NOMO-1 (cell line): ENCODE measurements at regions not wholly inside any gene's neighbourhood (a gene's known extent, or its start where the extent isn't known, plus 50 kb on each side); places are given as distances from the start of the nearest gene placed in this dataset.
"Not testable (repeated sequence)": the region's sequence is repeated elsewhere in the genome, so short reads cannot be mapped to it uniquely, and the experiment has no call there.

Experiments used
- DNase-seq, 2 experiments: peaks; one replicate each; lab custom pipeline; 2025; ENCODE audit not compliant: unreplicated experiment in 2 of 2; lab: John Stamatoyannopoulos, UW

GRCh38 chr14:38721822-38722431 lies 381.1 kb downstream of the SEC23A start:
- peak; percentile 10 to 58 for DNase-seq

GRCh38 chr14:38718519-38718918 lies 384.5 kb downstream of the SEC23A start:
- DNase-seq, result no peak

GRCh38 chr14:38716926-38717325 lies 386.1 kb downstream of the SEC23A start:
- no peak for DNase-seq

- DNase-seq, result peak in 1 of 2 experiments; percentile 24
These were observed 392.2 kb downstream of the SEC23A start for GRCh38 chr14:38710881-38711280.

- DNase-seq, result no peak
These were observed 392.8 kb downstream of the SEC23A start for GRCh38 chr14:38710196-38710595.

GRCh38 chr14:38705220-38705619 lies 397.8 kb downstream of the SEC23A start:
- DNase-seq, result no peak

- DNase-seq, result no peak
These were observed 398.8 kb downstream of the SEC23A start for GRCh38 chr14:38704220-38704619.

- no peak for DNase-seq
These were observed 406.1 kb downstream of the SEC23A start for GRCh38 chr14:38696925-38697324.

- no peak for DNase-seq
These were observed 409.6 kb downstream of the SEC23A start for GRCh38 chr14:38693423-38693822.

GRCh38 chr14:38669027-38669426 lies 413.1 kb upstream of the CLEC14A start:
- no peak for DNase-seq

- DNase-seq, result no peak
These were observed 407.5 kb upstream of the CLEC14A start for GRCh38 chr14:38663382-38663781.

- DNase-seq, result no peak
These were observed 406.9 kb upstream of the CLEC14A start for GRCh38 chr14:38662781-38663180.

GRCh38 chr14:38646391-38646790 lies 390.5 kb upstream of the CLEC14A start:
- DNase-seq, result no peak

GRCh38 chr14:38634913-38635312 lies 379.0 kb upstream of the CLEC14A start:
- not testable (repeated sequence) for DNase-seq

GRCh38 chr14:38629412-38629811 lies 373.5 kb upstream of the CLEC14A start:
- no peak for DNase-seq

GRCh38 chr14:38627163-38627562 lies 371.3 kb upstream of the CLEC14A start:
- no peak for DNase-seq

GRCh38 chr14:38623661-38624060 lies 367.8 kb upstream of the CLEC14A start:
- DNase-seq, result no peak

- no peak for DNase-seq
These were observed 362.6 kb upstream of the CLEC14A start for GRCh38 chr14:38618514-38618913.

- DNase-seq, result no peak
These were observed 361.1 kb upstream of the CLEC14A start for GRCh38 chr14:38616959-38617358.

- DNase-seq, result no peak
These were observed 356.0 kb upstream of the CLEC14A start for GRCh38 chr14:38611928-38612327.

- DNase-seq, result no peak
These were observed 352.4 kb upstream of the CLEC14A start for GRCh38 chr14:38608244-38608643.

- DNase-seq, result no peak
These were observed 349.6 kb upstream of the CLEC14A start for GRCh38 chr14:38605193-38606114.
